ENCODE measurements at regions not wholly inside any gene's neighbourhood (a gene's known extent, or its start where the extent isn't known, plus 50 kb on each side); places are given as distances from the start of the nearest gene placed in this dataset.
"Not testable (repeated sequence)": the region's sequence is repeated elsewhere in the genome, so short reads cannot be mapped to it uniquely, and the experiment has no call there.

DNA sequence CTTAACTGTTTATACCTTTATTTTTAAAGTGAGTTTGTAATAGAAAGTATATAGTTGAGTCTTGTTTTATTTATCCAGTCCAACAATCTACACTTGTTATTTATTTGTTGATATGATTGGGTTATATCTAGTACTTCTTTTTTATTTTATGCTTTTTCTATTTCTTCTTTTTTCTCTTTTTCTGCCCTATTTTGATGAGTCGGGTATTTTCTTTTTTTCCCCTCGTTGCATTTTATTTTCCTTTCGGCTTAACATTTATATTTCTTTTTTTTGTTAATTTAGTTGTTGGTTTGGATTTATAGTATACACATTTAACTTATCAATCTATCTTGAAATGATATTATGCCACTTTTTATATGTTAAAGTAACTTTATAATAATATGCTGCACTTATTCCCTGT, 111.7 kb upstream of the IZUMO3 start:
- no peak for TF ChIP-seq POLR2A (IDR thresholded peaks at IDR 0.05)
- DNase-seq: no peak
- WGBS, 4 donors: 85 to 88% (median 87%) methylated on average over 3 of the region's 3 CpGs
- Histone ChIP-seq H3K27ac (no peak overlapping the region), H3K4me3 (no peak overlapping the region), H3K27me3 (no peaks in the 10 kb centered on the region), H3K9me3 (replicated peaks in 1 of 3) (no peaks in the 10 kb centered on the region), H3K4me1 (replicated peaks in 1 of 2) (no peaks in the 10 kb centered on the region), H3K36me3 (replicated peaks in 1 of 2) (no peaks in the 10 kb centered on the region)
- intact Hi-C loops (cut with DNase I): no loop called here

- no peak overlapping the region for H3K27ac ChIP-seq
- H3K36me3 ChIP-seq (replicated peaks in 1 of 2): no peaks in the 10 kb centered on the region
- no peaks in the 10 kb centered on the region for H3K4me1 ChIP-seq (replicated peaks in 1 of 2)
- no peaks in the 10 kb centered on the region for H3K27me3 ChIP-seq
- H3K4me3 ChIP-seq: no peak overlapping the region
- TF ChIP-seq CTCF (IDR thresholded peaks at IDR 0.05) (no peak), POLR2A (IDR thresholded peaks at IDR 0.05) (no peak)
- no peaks in the 10 kb centered on the region for H3K9me3 ChIP-seq (replicated peaks in 1 of 3)
- no peak for DNase-seq
- intact Hi-C loops (cut with DNase I): no loop called here
Measured at GRCh38 chr9:24652181-24652580, 106.5 kb upstream of the IZUMO3 start.

DNA sequence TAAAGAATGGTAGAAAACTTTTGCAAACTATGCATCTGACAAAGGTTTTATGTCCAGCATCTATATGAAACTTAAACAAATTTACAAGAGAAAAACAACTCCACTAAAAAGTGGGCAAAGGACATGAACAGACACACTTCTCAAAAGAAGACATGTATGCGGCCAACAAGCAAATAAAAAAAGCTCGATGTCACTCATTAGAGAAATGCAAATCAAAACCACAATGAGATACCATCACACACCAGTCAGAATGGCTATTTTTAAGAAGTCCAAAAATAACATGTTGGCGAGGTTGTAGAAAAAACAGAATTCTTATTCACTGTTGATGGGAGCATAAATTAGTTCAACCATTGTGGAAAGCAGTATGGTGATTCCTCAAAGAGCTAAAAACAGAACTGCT, 83.1 kb upstream of the IZUMO3 start:
- H3K9me3 ChIP-seq (replicated peaks in 1 of 3); H3K4me1 ChIP-seq (replicated peaks in 1 of 2); H3K36me3 ChIP-seq (replicated peaks in 1 of 2); intact Hi-C loops (cut with DNase I); H3K27me3 ChIP-seq; DNase-seq; H3K27ac ChIP-seq; H3K4me3 ChIP-seq: not testable (repeated sequence)
- WGBS, 4 donors: 75 to 82% (median 78%) methylated on average over 3 of the region's 3 CpGs

DNA sequence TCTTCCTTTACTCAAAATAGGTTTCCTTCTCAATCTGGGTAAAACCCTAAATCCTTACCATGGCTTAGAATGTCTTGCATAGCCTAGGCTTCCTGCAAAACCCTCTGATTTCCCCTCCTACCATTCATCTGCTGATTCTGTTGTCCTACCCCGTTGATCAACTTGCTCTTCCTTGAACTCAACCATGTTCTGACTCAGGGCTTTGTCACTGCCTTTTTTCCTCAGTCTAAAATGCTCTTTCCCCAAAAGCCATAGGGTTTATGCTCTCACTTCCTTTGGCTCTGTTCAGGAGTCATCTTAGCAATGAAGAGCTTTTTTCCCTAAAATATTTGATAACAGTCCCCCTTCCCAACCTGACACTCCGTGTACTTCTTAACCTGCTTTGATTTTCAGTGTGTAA, 79.4 kb upstream of the IZUMO3 start:
- no peak overlapping the region for H3K4me3 ChIP-seq
- DNase-seq: no peak
- TF ChIP-seq POLR2A (IDR thresholded peaks at IDR 0.05) (no peak), CTCF (IDR thresholded peaks at IDR 0.05) (no peak)
- intact Hi-C loops (cut with DNase I): no loop called here
- no peaks in the 10 kb centered on the region for H3K36me3 ChIP-seq (replicated peaks in 1 of 2)
- no peaks in the 10 kb centered on the region for H3K27me3 ChIP-seq
- no peak overlapping the region for H3K27ac ChIP-seq
- 50 to 71% (median 66%) methylated on average over 2 of the region's 2 CpGs for WGBS, 4 donors
- H3K4me1 ChIP-seq (replicated peaks in 1 of 2): no peaks in the 10 kb centered on the region
- no peaks in the 10 kb centered on the region for H3K9me3 ChIP-seq (replicated peaks in 1 of 3)

GRCh38 chr9:24624481-24624880, 78.8 kb upstream of the IZUMO3 start:
- Histone ChIP-seq H3K9me3 (replicated peaks in 1 of 3) (no peaks in the 10 kb centered on the region), H3K4me3 (no peak overlapping the region), H3K36me3 (replicated peaks in 1 of 2) (no peaks in the 10 kb centered on the region), H3K27ac (no peak overlapping the region), H3K4me1 (replicated peaks in 1 of 2) (no peaks in the 10 kb centered on the region), H3K27me3 (no peaks in the 10 kb centered on the region)
- TF ChIP-seq POLR2A (IDR thresholded peaks at IDR 0.05) (no peak), CTCF (IDR thresholded peaks at IDR 0.05) (no peak)
- intact Hi-C loops (cut with DNase I): no loop called here
- DNase-seq: no peak

- Histone ChIP-seq H3K36me3 (replicated peaks in 1 of 2) (no peaks in the 10 kb centered on the region), H3K4me1 (replicated peaks in 1 of 2) (no peaks in the 10 kb centered on the region), H3K27me3 (no peaks in the 10 kb centered on the region), H3K9me3 (replicated peaks in 1 of 3) (no peaks in the 10 kb centered on the region), H3K27ac (no peak overlapping the region), H3K4me3 (no peak overlapping the region)
- DNase-seq: no peak
- intact Hi-C loops (cut with DNase I): no loop called here
- TF ChIP-seq CTCF (IDR thresholded peaks at IDR 0.05): no peak
- TF ChIP-seq POLR2A (IDR thresholded peaks at IDR 0.05): no peak
Measured at GRCh38 chr9:24620741-24621140, 75.0 kb upstream of the IZUMO3 start.
